ENCODE measurements at regions not wholly inside any gene's neighbourhood (a gene's known extent, or its start where the extent isn't known, plus 50 kb on each side); places are given as distances from the start of the nearest gene placed in this dataset.

- TF ChIP-seq FOXM1 (IDR thresholded peaks at IDR 0.05; ENCODE audit: low read depth, low read length) (no peak), USF2 (IDR thresholded peaks at IDR 0.05; ENCODE audit: borderline replicate concordance, low read depth, low read length) (no peak), CTCF (IDR thresholded peaks at IDR 0.05 in 2 of 3, conservative IDR thresholded peaks at IDR 0.05 in 1 of 3; ENCODE audit: control insufficient read depth in 2 of 3, extremely low read depth in 1 of 3, insufficient read depth in 1 of 3, low read depth in 3 of 3, low read length in 3 of 3) (no peak), PBX3 (IDR thresholded peaks at IDR 0.05; ENCODE audit: insufficient replicate concordance, low read depth, low read length) (no peak), TCF12 (IDR thresholded peaks at IDR 0.05; ENCODE audit: low read depth, low read length) (no peak), TCF7 (IDR thresholded peaks at IDR 0.05; ENCODE audit: borderline replicate concordance) (no peak), EP300 (IDR thresholded peaks at IDR 0.05; ENCODE audit: borderline replicate concordance in 1 of 2, control insufficient read depth in 1 of 2, low read depth in 2 of 2, low read length in 2 of 2) (no peak), MTA3 (IDR thresholded peaks at IDR 0.05; ENCODE audit: borderline replicate concordance, low read length) (no peak), GABPA (IDR thresholded peaks at IDR 0.05; ENCODE audit: low read depth) (no peak), POLR2A (IDR thresholded peaks at IDR 0.05; ENCODE audit: low read depth, low read length) (no peak)
- TF ChIP-seq, protein P1, sequence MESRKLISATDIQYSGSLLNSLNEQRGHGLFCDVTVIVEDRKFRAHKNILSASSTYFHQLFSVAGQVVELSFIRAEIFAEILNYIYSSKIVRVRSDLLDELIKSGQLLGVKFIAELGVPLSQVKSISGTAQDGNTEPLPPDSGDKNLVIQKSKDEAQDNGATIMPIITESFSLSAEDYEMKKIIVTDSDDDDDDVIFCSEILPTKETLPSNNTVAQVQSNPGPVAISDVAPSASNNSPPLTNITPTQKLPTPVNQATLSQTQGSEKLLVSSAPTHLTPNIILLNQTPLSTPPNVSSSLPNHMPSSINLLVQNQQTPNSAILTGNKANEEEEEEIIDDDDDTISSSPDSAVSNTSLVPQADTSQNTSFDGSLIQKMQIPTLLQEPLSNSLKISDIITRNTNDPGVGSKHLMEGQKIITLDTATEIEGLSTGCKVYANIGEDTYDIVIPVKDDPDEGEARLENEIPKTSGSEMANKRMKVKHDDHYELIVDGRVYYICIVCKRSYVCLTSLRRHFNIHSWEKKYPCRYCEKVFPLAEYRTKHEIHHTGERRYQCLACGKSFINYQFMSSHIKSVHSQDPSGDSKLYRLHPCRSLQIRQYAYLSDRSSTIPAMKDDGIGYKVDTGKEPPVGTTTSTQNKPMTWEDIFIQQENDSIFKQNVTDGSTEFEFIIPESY (IDR thresholded peaks at IDR 0.05): no peak
These were observed 122.4 kb upstream of the STX18 start for GRCh38 chr4:4664234-4664633.

Measured in GM12878 (cell line).